ENCODE measurements at regions not wholly inside any gene's neighbourhood (a gene's known extent, or its start where the extent isn't known, plus 50 kb on each side); places are given as distances from the start of the nearest gene placed in this dataset.

- H2AK5ac ChIP-seq (ENCODE audit: insufficient read length, low read length): no peak overlapping the region
- H3K9ac ChIP-seq (ENCODE audit: extremely low read depth, insufficient read length, low read length): no peak overlapping the region
- Mint-ChIP-seq H3K27ac (no peak overlapping the region), H3K4me3 (no peak overlapping the region), H3K36me3 (ENCODE audit: insufficient read depth in 1 of 3, low read depth in 3 of 3) (no peaks in the 10 kb centered on the region), H3K9me3 (no peaks in the 10 kb centered on the region; a peak in 1 of 5 replicates), H3K27me3 (ENCODE audit: low read depth) (no peaks in the 10 kb centered on the region), H3K4me1 (no peaks in the 10 kb centered on the region)
- no peak overlapping the region for H2BK12ac ChIP-seq (ENCODE audit: insufficient read length, low read depth, low read length)
- no peak overlapping the region for H3K23ac ChIP-seq (ENCODE audit: insufficient read length, low read depth, low read length)
- H3K4me1 ChIP-seq (ENCODE audit: insufficient read depth, low read length): no peaks in the 10 kb centered on the region
- no peak overlapping the region for H3K4ac ChIP-seq (ENCODE audit: low read depth, low read length)
- no peak overlapping the region for H3K14ac ChIP-seq (ENCODE audit: insufficient read depth, low read length)
- H3K23me2 ChIP-seq (ENCODE audit: insufficient read length, low read depth, low read length, poor library complexity, severe bottlenecking): no peaks in the 10 kb centered on the region
- no peak overlapping the region for H4K8ac ChIP-seq (replicated peaks; ENCODE audit: insufficient read length, low read depth, low read length)
- H3K79me1 ChIP-seq (ENCODE audit: insufficient read depth, low read depth, low read length, poor library complexity, severe bottlenecking): no peaks in the 10 kb centered on the region
- no peaks in the 10 kb centered on the region for H4K20me1 ChIP-seq (ENCODE audit: control insufficient read depth, insufficient read depth, insufficient read length)
- H3K56ac ChIP-seq (ENCODE audit: insufficient read length, low read depth, low read length): no peak overlapping the region
- H4K91ac ChIP-seq (ENCODE audit: insufficient read length, low read depth, low read length): no peak overlapping the region
- H2BK20ac ChIP-seq (ENCODE audit: low read depth, low read length, poor library complexity, severe bottlenecking): no peak overlapping the region
- H3K9me3 ChIP-seq (ENCODE audit: control insufficient read depth, low read depth, low read length): no peaks in the 10 kb centered on the region
- H3T11ph ChIP-seq (ENCODE audit: low read length): no peak overlapping the region
- no peaks in the 10 kb centered on the region for H3K27me3 ChIP-seq (ENCODE audit: insufficient read depth, low read length)
- H2BK15ac ChIP-seq (ENCODE audit: low read depth, low read length): no peak overlapping the region
- no peak overlapping the region for H3K4me2 ChIP-seq (ENCODE audit: insufficient read depth, insufficient read length, low read length)
- H2AFZ ChIP-seq (ENCODE audit: low read length): no peak overlapping the region
- no peaks in the 10 kb centered on the region for H3K79me2 ChIP-seq (ENCODE audit: insufficient read depth, low read length)
- H3K18ac ChIP-seq (ENCODE audit: insufficient read length, low read depth, low read length): no peak overlapping the region
- H4K5ac ChIP-seq (ENCODE audit: insufficient read length, low read depth, low read length): no peak overlapping the region
- H3K27ac ChIP-seq (ENCODE audit: insufficient read length, low read depth, low read length): no peak overlapping the region
- H2BK5ac ChIP-seq (ENCODE audit: insufficient read length, low read length): no peak overlapping the region
- no peak for TF ChIP-seq CTCF (conservative IDR thresholded peaks at IDR 0.05)
- H2BK120ac ChIP-seq (ENCODE audit: low read depth, low read length, poor library complexity, severe bottlenecking): no peak overlapping the region
- no peak for DNase-seq
Measured at GRCh38 chr18:30588673-30589164, 453.8 kb downstream of the DSC3 start.
